ENCODE measurements at regions not wholly inside any gene's neighbourhood (a gene's known extent, or its start where the extent isn't known, plus 50 kb on each side); places are given as distances from the start of the nearest gene placed in this dataset.

DNA sequence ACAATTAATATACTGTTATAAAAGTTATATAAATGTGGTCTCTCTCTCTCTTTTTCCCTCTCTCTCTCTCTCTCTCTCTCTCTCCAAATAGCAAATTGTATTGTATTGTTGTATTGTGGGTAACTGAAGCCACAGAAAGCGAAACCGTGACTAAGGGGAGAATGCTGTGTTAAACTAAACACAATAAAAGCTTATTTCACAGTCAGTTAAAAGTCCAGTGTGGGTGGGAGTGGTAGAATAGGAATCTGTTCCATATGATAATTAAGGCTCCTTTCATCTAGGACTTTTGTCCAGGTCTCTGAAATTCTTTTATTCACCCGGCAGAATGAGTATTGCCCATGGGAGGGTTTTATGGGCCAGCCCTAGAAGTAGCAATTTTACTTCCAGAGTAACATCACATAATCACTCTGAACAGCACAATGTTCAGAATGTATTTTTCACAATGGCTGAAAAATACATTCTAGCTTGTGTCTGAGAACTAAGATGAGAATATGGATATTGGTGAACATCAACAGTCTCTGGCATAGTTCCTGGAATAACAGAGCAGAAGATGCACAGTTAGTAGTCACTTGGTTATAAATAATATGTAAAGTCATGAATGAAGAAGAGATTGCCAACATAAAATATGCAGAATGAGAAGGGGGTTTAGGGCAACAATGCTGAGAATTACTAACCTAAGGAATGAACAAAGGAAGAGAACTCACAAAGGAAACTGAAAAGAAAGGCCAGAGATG lies 399.1 kb downstream of the PLCL1 start:
- TF ChIP-seq, protein P1, sequence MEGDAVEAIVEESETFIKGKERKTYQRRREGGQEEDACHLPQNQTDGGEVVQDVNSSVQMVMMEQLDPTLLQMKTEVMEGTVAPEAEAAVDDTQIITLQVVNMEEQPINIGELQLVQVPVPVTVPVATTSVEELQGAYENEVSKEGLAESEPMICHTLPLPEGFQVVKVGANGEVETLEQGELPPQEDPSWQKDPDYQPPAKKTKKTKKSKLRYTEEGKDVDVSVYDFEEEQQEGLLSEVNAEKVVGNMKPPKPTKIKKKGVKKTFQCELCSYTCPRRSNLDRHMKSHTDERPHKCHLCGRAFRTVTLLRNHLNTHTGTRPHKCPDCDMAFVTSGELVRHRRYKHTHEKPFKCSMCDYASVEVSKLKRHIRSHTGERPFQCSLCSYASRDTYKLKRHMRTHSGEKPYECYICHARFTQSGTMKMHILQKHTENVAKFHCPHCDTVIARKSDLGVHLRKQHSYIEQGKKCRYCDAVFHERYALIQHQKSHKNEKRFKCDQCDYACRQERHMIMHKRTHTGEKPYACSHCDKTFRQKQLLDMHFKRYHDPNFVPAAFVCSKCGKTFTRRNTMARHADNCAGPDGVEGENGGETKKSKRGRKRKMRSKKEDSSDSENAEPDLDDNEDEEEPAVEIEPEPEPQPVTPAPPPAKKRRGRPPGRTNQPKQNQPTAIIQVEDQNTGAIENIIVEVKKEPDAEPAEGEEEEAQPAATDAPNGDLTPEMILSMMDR (IDR thresholded peaks at IDR 0.05 in 4 of 5, conservative IDR thresholded peaks at IDR 0.05 in 1 of 5) = no peak
- no peak for TF ChIP-seq POLR2A (IDR thresholded peaks at IDR 0.05)

Data from gastrocnemius medialis (tissue), 4 donors.